T-helper 17 cell (primary cell): ENCODE measurements at regions not wholly inside any gene's neighbourhood (a gene's known extent, or its start where the extent isn't known, plus 50 kb on each side); places are given as distances from the start of the nearest gene placed in this dataset.
"Not testable (repeated sequence)": the region's sequence is repeated elsewhere in the genome, so short reads cannot be mapped to it uniquely, and the experiment has no call there.

Experiments used
- ATAC-seq: fragments of 150-1000 bp; cut with Tn5 transposase; 2 replicates; pipeline ENCODE4 v1.10.0; 2021; ENCODE audit warnings: mild to moderate bottlenecking, moderate library complexity
- DNase-seq, 3 donors: peaks; one replicate each; pipeline versions ENCODE4 v3.0.0 to v3.0.0-alpha.2; 2020 to 2021
- H3K9me3 ChIP-seq: one replicate; pipeline ENCODE4 v1.7.0; 2013; ENCODE audit warnings: low read length, mild to moderate bottlenecking; ENCODE audit not compliant: control insufficient read depth, poor library complexity, severe bottlenecking
- H3K27ac Mint-ChIP-seq: one replicate; pipeline ENCODE4 v1.8.0; 2022; ENCODE audit warnings: mild to moderate bottlenecking, moderate library complexity, mixed read lengths
- H3K27me3 Mint-ChIP-seq: one replicate; pipeline ENCODE4 v1.8.0; 2022; ENCODE audit warnings: mixed read lengths
- H3K36me3 Mint-ChIP-seq: one replicate; pipeline ENCODE4 v1.8.0; 2022; ENCODE audit warnings: low read depth, mixed read lengths
- H3K4me1 Mint-ChIP-seq: one replicate; pipeline ENCODE4 v1.8.0; 2022; ENCODE audit warnings: mild to moderate bottlenecking, mixed read lengths
- H3K4me3 Mint-ChIP-seq: one replicate; pipeline ENCODE4 v1.8.0; 2022; ENCODE audit warnings: mild to moderate bottlenecking, moderate library complexity, mixed read lengths

DNA sequence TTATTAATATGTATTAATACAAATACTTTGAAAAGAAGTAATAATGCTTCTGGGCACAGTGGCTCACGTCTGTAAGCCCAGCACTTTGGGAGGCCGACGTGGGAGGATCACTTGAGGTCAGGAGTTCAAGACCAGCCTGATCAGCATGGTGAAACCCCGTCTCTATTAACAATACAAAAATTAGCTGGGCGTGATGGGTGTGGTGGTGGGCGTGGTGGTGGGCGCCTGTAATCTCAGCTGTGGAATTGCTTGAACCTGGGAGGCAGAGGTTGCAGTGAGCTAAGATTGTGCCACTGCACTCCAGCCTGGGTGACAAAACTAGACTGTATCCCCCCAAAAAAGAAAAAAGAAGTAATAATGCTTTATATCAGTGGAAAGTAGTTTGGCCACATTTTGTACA is 137.2 kb downstream of the HAUS1 start:
- ATAC-seq, H3K27ac Mint-ChIP-seq, H3K27me3 Mint-ChIP-seq, H3K36me3 Mint-ChIP-seq, H3K4me3 Mint-ChIP-seq, DNase-seq, H3K9me3 ChIP-seq: not testable (repeated sequence)
- peaks cover 13% of the 10 kb centered on the region for H3K4me1 Mint-ChIP-seq

GRCh38 chr18:46242183-46242582 is 138.0 kb downstream of the HAUS1 start:
- H3K4me1 Mint-ChIP-seq: peaks cover 16% of the 10 kb centered on the region
- ATAC-seq (no peak), DNase-seq (no peak)
- no peak overlapping the region for H3K27ac Mint-ChIP-seq
- peaks cover 3% of the 10 kb centered on the region for H3K36me3 Mint-ChIP-seq
- H3K9me3 ChIP-seq: no peaks in the 10 kb centered on the region
- H3K4me3 Mint-ChIP-seq: no peak overlapping the region
- H3K27me3 Mint-ChIP-seq: no peaks in the 10 kb centered on the region

GRCh38 chr18:46243095-46243494 is 138.9 kb downstream of the HAUS1 start:
- H3K27ac Mint-ChIP-seq: peak overlapping the region; percentile 11
- H3K36me3 Mint-ChIP-seq: peaks cover 3% of the 10 kb centered on the region
- ATAC-seq (no peak), DNase-seq (no peak)
- H3K27me3 Mint-ChIP-seq: no peaks in the 10 kb centered on the region
- H3K9me3 ChIP-seq: no peaks in the 10 kb centered on the region
- no peak overlapping the region for H3K4me3 Mint-ChIP-seq
- H3K4me1 Mint-ChIP-seq: peaks cover 19% of the 10 kb centered on the region

DNA sequence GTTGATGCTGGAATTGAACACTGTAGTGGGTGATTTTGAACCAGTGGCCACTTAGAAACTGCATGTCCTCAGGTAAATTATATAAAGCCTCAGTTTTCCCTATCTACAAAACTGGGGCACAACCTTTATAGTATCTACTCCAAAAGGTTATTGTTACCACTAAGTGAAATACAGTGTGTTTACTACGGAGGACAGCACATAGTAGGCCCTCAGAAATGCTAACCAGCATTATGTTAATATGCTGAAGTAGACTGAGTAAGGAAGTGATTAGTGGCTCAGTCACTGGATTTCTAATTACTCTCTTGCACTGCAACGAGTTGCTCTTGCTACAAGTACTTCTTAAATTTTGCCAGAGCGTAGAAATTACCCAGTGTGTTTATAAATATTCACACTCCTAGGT is 139.5 kb downstream of the HAUS1 start:
- Mint-ChIP-seq H3K27ac (no peak overlapping the region), H3K36me3 (peaks cover 3% of the 10 kb centered on the region), H3K27me3 (no peaks in the 10 kb centered on the region), H3K4me1 (peaks cover 20% of the 10 kb centered on the region), H3K4me3 (no peak overlapping the region)
- ATAC-seq (no peak), DNase-seq (no peak)
- H3K9me3 ChIP-seq: no peaks in the 10 kb centered on the region

GRCh38 chr18:46246101-46246500 is 141.9 kb downstream of the HAUS1 start:
- Mint-ChIP-seq H3K27me3 (no peaks in the 10 kb centered on the region), H3K27ac (peak overlapping the region; percentile 73), H3K4me1 (peaks cover 34% of the 10 kb centered on the region), H3K36me3 (no peaks in the 10 kb centered on the region), H3K4me3 (no peak overlapping the region)
- DNase-seq (no peak), ATAC-seq (no peak)
- H3K9me3 ChIP-seq: no peaks in the 10 kb centered on the region

GRCh38 chr18:46247942-46248341 is 143.8 kb downstream of the HAUS1 start:
- H3K27ac Mint-ChIP-seq: peak overlapping the region; percentile 95
- H3K9me3 ChIP-seq: no peaks in the 10 kb centered on the region
- no peak for DNase-seq
- no peak for ATAC-seq
- H3K4me1 Mint-ChIP-seq: peaks cover 34% of the 10 kb centered on the region
- no peaks in the 10 kb centered on the region for H3K27me3 Mint-ChIP-seq
- H3K4me3 Mint-ChIP-seq: no peak overlapping the region
- no peaks in the 10 kb centered on the region for H3K36me3 Mint-ChIP-seq

GRCh38 chr18:46250084-46250811 is 146.1 kb downstream of the HAUS1 start:
- H3K4me3 Mint-ChIP-seq: peak overlapping the region; percentile 87
- DNase-seq (peak in 2 of 3 donors; percentile 8 to 11), ATAC-seq (peak; percentile 95)
- no peaks in the 10 kb centered on the region for H3K36me3 Mint-ChIP-seq
- no peaks in the 10 kb centered on the region for H3K9me3 ChIP-seq
- H3K27ac Mint-ChIP-seq: peak overlapping the region; percentile 95
- no peaks in the 10 kb centered on the region for H3K27me3 Mint-ChIP-seq
- peaks cover 34% of the 10 kb centered on the region for H3K4me1 Mint-ChIP-seq

GRCh38 chr18:46250812-46251173 is 146.6 kb downstream of the HAUS1 start:
- Mint-ChIP-seq H3K4me1 (peaks cover 36% of the 10 kb centered on the region), H3K27me3 (no peaks in the 10 kb centered on the region), H3K4me3 (peak overlapping the region; percentile 87), H3K36me3 (no peaks in the 10 kb centered on the region), H3K27ac (peak overlapping the region; percentile 95)
- ATAC-seq (no peak), DNase-seq (no peak)
- no peaks in the 10 kb centered on the region for H3K9me3 ChIP-seq

DNA sequence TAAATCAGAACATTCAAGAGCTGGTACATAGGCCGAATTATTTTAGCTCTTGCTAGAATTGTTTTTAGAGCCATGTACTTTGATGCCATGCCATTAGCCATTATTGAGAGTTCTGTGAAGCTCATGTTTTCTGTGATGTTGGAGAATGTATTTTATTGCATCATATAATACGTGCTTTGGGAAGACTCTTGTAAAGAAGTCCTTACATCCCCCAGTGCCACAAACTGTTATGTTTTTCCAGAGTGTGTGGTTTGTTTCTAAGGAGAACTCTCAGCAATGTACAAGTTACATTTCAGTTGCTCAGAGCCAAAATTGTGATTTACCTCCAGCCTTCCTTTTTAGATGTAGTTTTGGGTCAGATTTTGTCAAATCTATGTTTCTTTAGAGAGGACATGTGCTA is 148.6 kb downstream of the HAUS1 start:
- Mint-ChIP-seq H3K27ac (peak overlapping the region; percentile 70), H3K4me1 (peaks cover 45% of the 10 kb centered on the region), H3K36me3 (no peaks in the 10 kb centered on the region), H3K4me3 (no peak overlapping the region), H3K27me3 (no peaks in the 10 kb centered on the region)
- ATAC-seq (no peak), DNase-seq (no peak)
- H3K9me3 ChIP-seq: no peaks in the 10 kb centered on the region

DNA sequence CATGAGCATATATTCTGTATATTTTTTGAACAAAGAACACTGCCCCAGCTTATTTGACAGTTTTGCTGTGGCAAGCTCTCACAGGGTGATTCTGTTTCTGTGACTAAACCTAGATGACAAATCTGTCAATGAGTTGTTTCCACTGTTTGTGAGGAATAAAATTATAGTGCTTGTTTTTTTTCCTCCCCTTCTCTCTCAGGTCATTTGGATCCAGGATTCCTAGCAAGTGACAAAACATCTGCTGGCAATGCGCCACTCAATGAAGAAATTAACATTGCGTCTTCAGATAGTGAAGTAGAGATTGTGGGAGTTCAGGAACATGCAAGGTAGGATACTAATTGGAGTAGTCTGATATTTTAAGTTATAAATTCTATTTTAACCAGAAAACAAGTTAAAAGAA is 149.3 kb downstream of the HAUS1 start:
- Mint-ChIP-seq H3K27me3 (no peaks in the 10 kb centered on the region), H3K36me3 (no peaks in the 10 kb centered on the region), H3K27ac (peak overlapping the region; percentile 70), H3K4me1 (peaks cover 41% of the 10 kb centered on the region), H3K4me3 (no peak overlapping the region)
- DNase-seq (no peak), ATAC-seq (no peak)
- H3K9me3 ChIP-seq: no peaks in the 10 kb centered on the region

DNA sequence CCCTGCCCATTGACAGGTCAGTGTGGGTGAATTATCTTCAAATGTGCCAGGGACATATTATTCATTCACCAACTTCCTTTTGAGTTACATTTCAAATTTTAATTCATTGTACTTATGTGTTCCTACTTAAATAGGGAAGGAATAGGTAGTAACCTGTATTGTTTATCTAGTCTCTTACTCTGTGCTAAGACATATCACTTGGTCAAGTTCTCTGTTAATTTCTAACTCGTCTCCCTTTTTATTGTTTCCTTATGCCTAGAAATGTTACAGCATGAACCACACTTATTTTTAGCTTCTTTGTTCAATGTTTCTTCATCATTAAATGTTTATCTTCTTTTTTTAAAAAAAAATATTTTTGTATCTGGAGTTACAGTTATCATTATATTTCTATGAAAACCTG is 151.9 kb downstream of the HAUS1 start:
- H3K4me3 Mint-ChIP-seq: no peak overlapping the region
- no peaks in the 10 kb centered on the region for H3K36me3 Mint-ChIP-seq
- peaks cover 27% of the 10 kb centered on the region for H3K4me1 Mint-ChIP-seq
- no peaks in the 10 kb centered on the region for H3K9me3 ChIP-seq
- no peak for ATAC-seq
- no peaks in the 10 kb centered on the region for H3K27me3 Mint-ChIP-seq
- DNase-seq: no peak
- no peak overlapping the region for H3K27ac Mint-ChIP-seq

- no peak overlapping the region for H3K27ac Mint-ChIP-seq
- H3K4me1 Mint-ChIP-seq: peaks cover 27% of the 10 kb centered on the region
- no peak for DNase-seq
- no peaks in the 10 kb centered on the region for H3K27me3 Mint-ChIP-seq
- no peaks in the 10 kb centered on the region for H3K36me3 Mint-ChIP-seq
- no peak for ATAC-seq
- H3K9me3 ChIP-seq: no peaks in the 10 kb centered on the region
- no peak overlapping the region for H3K4me3 Mint-ChIP-seq
Observed at GRCh38 chr18:46257366-46257765, 153.2 kb downstream of the HAUS1 start.

DNA sequence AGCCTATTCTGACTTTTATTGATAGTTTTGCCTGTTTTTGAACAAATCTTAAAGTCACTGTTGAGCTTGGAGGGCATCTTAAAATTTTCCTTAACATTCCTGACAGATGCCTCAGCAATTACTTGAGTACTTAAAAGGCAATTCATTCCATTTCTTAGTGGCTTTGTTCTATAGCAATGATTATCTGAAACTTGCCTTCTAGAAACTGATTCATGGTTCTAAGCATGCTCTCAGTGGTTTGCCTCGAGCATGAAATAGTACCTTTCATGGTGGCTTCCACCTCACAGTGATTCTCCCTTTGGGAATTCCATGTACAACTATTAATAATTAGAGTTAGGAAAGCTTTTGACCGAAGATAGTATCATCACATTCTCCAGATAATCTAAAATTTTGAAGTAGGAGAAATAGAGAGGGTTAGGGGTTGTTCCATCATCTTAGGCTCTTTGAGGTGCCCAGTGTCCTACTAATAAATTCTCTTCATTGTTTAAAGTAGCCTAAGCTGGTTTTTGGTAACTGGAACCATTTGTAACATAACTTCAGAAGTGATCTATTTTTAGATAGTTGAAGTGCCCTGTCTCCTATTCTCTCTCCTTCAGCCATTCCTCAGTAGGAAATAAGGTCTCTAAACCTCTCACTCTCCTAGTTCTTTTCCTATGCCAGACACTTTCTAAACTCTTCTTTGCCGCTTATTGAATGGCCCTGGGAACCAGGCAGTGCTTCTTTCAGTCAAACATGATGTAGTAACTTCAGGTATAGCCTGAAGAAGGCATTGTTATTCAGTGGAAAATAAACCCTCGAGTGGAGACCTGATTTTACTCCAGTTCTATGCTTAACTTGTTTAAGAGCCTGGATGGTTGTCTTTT is 156.1 kb downstream of the HAUS1 start:
- DNase-seq (no peak), ATAC-seq (no peak)
- peaks cover 44% of the 10 kb centered on the region for H3K4me1 Mint-ChIP-seq
- peak overlapping the region; percentile 45 for H3K27ac Mint-ChIP-seq
- no peak overlapping the region for H3K4me3 Mint-ChIP-seq
- no peaks in the 10 kb centered on the region for H3K27me3 Mint-ChIP-seq
- peaks cover 3% of the 10 kb centered on the region for H3K36me3 Mint-ChIP-seq
- no peaks in the 10 kb centered on the region for H3K9me3 ChIP-seq

GRCh38 chr18:46260879-46261143 is 156.6 kb downstream of the HAUS1 start:
- H3K4me1 Mint-ChIP-seq: peaks cover 42% of the 10 kb centered on the region
- no peaks in the 10 kb centered on the region for H3K9me3 ChIP-seq
- no peaks in the 10 kb centered on the region for H3K27me3 Mint-ChIP-seq
- no peak overlapping the region for H3K27ac Mint-ChIP-seq
- H3K36me3 Mint-ChIP-seq: peaks cover 3% of the 10 kb centered on the region
- ATAC-seq: no peak
- no peak for DNase-seq
- H3K4me3 Mint-ChIP-seq: no peak overlapping the region
